ENCODE measurements at regions not wholly inside any gene's neighbourhood (a gene's known extent, or its start where the extent isn't known, plus 50 kb on each side); places are given as distances from the start of the nearest gene placed in this dataset.

GRCh38 chr1:5480906-5481305 is 511.3 kb downstream of the NPHP4 start:
- TF ChIP-seq CTCF (IDR thresholded peaks at IDR 0.05; ENCODE audit: control insufficient read depth, insufficient read depth, low read depth, low read length, missing control alignments), result no peak
- H3K4me3 ChIP-seq (ENCODE audit: control insufficient read depth, low read depth, low read length), result no peak overlapping the region
- no peak for DNase-seq (ENCODE audit: low read depth)

- H3K4me3 ChIP-seq (ENCODE audit: control insufficient read depth, low read depth, low read length), result no peak overlapping the region
- no peak for TF ChIP-seq CTCF (IDR thresholded peaks at IDR 0.05; ENCODE audit: control insufficient read depth, insufficient read depth, low read depth, low read length, missing control alignments)
- DNase-seq (ENCODE audit: low read depth), result no peak
Observed at GRCh38 chr1:5479876-5480646, 512.2 kb downstream of the NPHP4 start.

DNA sequence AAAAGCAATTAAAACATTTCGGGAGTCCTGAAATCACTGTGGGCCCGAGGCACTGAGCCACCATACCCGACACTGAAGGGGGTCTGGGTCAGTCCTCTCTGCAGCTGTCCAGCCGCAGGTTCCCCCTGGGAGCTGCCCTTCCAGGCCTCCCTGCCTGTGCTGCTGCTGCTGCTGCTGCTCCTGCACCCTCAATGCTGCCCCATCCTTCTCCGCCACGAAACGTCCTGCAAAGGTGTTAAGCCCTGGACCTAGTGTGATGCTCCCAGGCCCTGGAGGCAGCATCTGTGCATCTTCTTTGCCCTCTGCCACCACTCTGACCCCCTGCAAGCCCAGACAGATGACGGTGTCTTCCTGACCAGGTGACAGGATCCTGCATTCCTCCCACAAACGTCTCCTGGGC is 513.3 kb downstream of the NPHP4 start:
- DNase-seq (ENCODE audit: low read depth), result no peak
- H3K4me3 ChIP-seq (ENCODE audit: control insufficient read depth, low read depth, low read length), result no peak overlapping the region
- TF ChIP-seq CTCF (IDR thresholded peaks at IDR 0.05; ENCODE audit: control insufficient read depth, insufficient read depth, low read depth, low read length, missing control alignments), result no peak

DNA sequence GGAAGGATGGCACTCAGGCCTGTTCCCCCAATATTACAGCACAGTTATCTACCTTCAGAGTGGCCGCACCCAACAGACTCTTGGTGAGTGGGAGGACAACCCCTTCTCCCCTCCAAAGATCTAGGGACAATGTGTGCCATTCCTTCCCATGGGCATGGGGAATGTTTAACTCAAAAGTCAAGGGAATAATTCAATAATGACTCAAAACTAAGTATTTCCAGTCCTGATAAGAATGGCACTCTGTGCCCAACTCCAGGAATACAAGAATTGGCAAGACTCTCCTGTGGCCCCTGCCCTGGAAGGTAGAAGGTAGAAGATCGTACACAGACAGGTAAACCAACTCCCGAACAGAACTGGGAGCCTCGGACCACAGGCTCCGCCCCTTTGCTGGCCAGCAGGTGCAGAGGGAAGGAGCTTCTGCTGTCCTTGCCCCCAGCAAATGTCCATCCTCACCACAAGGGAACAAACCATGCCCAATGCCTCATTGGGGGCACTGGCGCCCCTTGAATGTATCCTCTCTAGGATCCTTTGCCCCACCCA is 514.0 kb downstream of the NPHP4 start:
- H3K4me3 ChIP-seq (ENCODE audit: control insufficient read depth, low read depth, low read length), result no peak overlapping the region
- DNase-seq (ENCODE audit: low read depth), result no peak
- no peak for TF ChIP-seq CTCF (IDR thresholded peaks at IDR 0.05; ENCODE audit: control insufficient read depth, insufficient read depth, low read depth, low read length, missing control alignments)

DNA sequence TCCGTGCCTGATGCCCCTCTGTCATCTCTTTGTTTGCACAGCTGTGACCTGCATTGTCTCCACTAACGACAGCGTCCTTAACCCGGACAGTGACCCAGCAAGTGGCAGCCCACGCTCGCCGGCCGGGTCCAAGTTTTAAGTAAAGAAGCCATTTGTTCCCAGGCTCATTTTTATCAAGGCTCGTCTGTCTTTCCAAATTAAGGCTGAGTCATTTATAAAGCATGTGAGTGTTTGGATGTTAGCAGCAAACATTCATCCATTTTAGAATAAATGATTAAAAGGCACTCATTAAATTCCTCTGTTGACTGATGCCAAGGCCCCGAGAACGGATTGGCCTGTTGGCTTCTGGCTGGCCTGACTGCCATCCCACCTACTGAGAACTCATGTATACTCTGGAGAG is 514.5 kb downstream of the NPHP4 start:
- no peak for DNase-seq (ENCODE audit: low read depth)
- H3K4me3 ChIP-seq (ENCODE audit: control insufficient read depth, low read depth, low read length), result no peak overlapping the region
- TF ChIP-seq CTCF (IDR thresholded peaks at IDR 0.05; ENCODE audit: control insufficient read depth, insufficient read depth, low read depth, low read length, missing control alignments), result no peak

- DNase-seq (ENCODE audit: low read depth), result no peak
- no peak overlapping the region for H3K4me3 ChIP-seq (ENCODE audit: control insufficient read depth, low read depth, low read length)
- no peak for TF ChIP-seq CTCF (IDR thresholded peaks at IDR 0.05; ENCODE audit: control insufficient read depth, insufficient read depth, low read depth, low read length, missing control alignments)
Observed at GRCh38 chr1:5475572-5475971, 516.7 kb downstream of the NPHP4 start.
